Liver (tissue), 8 donors: ENCODE measurements at regions not wholly inside any gene's neighbourhood (a gene's known extent, or its start where the extent isn't known, plus 50 kb on each side); places are given as distances from the start of the nearest gene placed in this dataset.

Experiments
- DNase-seq: peaks from one replicate; pipeline ENCODE4 v3.0.0-alpha.2; 2017; ENCODE audit warnings: low spot score
- H3K27ac ChIP-seq, 2 donors: one replicate each; pipeline ENCODE4 v1.7.0; 2013; ENCODE audit warnings: inconsistent platforms in 2 of 2, low read length in 2 of 2, control low read depth in 1 of 2, low read depth in 1 of 2, mild to moderate bottlenecking in 1 of 2
- H3K27me3 ChIP-seq, 4 donors: one replicate each; pipeline versions ENCODE4 v1.6.1 to v1.7.0; 2013; ENCODE audit warnings: low read length in 3 of 4, inconsistent platforms in 1 of 4, mild to moderate bottlenecking in 1 of 4, moderate library complexity in 1 of 4; ENCODE audit not compliant: control insufficient read depth in 4 of 4, insufficient read depth in 4 of 4
- H3K36me3 ChIP-seq, 4 donors: one replicate each; pipeline versions ENCODE4 v1.6.1 to v1.7.0; 2013; ENCODE audit warnings: low read length in 3 of 4, mild to moderate bottlenecking in 3 of 4, low read depth in 1 of 4, moderate library complexity in 1 of 4; ENCODE audit not compliant: control insufficient read depth in 4 of 4, insufficient read depth in 3 of 4
- H3K4me1 ChIP-seq, 4 donors: one replicate each; pipeline versions ENCODE4 v1.6.1 to v1.7.0; 2013; ENCODE audit warnings: low read length in 3 of 4, mild to moderate bottlenecking in 3 of 4, moderate library complexity in 1 of 4; ENCODE audit not compliant: control insufficient read depth in 4 of 4, insufficient read depth in 4 of 4
- H3K4me3 ChIP-seq, 3 donors: one replicate each; pipeline versions ENCODE4 v1.6.1 to v1.7.0; 2013; ENCODE audit warnings: low read length in 3 of 3, control low read depth in 1 of 3, low read depth in 1 of 3, mild to moderate bottlenecking in 1 of 3
- H3K9ac ChIP-seq, 2 donors: one replicate each; pipeline ENCODE4 v1.7.0; 2013; ENCODE audit warnings: low read length in 2 of 2, mild to moderate bottlenecking in 2 of 2, moderate library complexity in 2 of 2, control low read depth in 1 of 2, low read depth in 1 of 2
- H3K9me3 ChIP-seq, 4 donors: one replicate each; pipeline versions ENCODE4 v1.6.1 to v1.7.0; 2013; ENCODE audit warnings: low read length in 3 of 4; ENCODE audit not compliant: control insufficient read depth in 4 of 4
- FOXA1 ChIP-seq: IDR thresholded peaks from 2 replicates; pipeline ENCODE4 v1.6.1; 2016; ENCODE audit warnings: antibody characterized with exemption
- FOXA2 ChIP-seq: IDR thresholded peaks from 2 replicates; pipeline ENCODE4 v1.6.1; 2016; ENCODE audit warnings: antibody characterized with exemption
- GABPA ChIP-seq, 2 donors: IDR thresholded peaks in 1 of 2; conservative IDR thresholded peaks in 1 of 2; 2 replicates each; pipeline ENCODE4 v1.6.1; 2016; ENCODE audit warnings: antibody characterized with exemption in 2 of 2, mild to moderate bottlenecking in 1 of 2, moderate library complexity in 1 of 2
- HNF4A ChIP-seq, 2 donors: conservative IDR thresholded peaks; 2 replicates each; pipeline ENCODE4 v1.6.1; 2016; ENCODE audit warnings: antibody characterized with exemption in 2 of 2, mild to moderate bottlenecking in 2 of 2
- JUND ChIP-seq, 2 donors: IDR thresholded peaks; 2 replicates each; pipeline ENCODE4 v1.6.1; 2016; ENCODE audit warnings: antibody characterized with exemption in 2 of 2
- RAD21 ChIP-seq, 2 donors: IDR thresholded peaks; 2 replicates each; pipeline ENCODE4 v1.6.1; 2016; ENCODE audit warnings: antibody characterized with exemption in 2 of 2, mild to moderate bottlenecking in 2 of 2
- RXRA ChIP-seq, 2 donors: IDR thresholded peaks; 2 replicates each; pipeline ENCODE4 v1.6.1; 2017 to 2018; ENCODE audit warnings: antibody characterized with exemption in 2 of 2, mild to moderate bottlenecking in 1 of 2
- SP1 ChIP-seq: IDR thresholded peaks from 2 replicates; pipeline ENCODE4 v1.6.1; 2018; ENCODE audit warnings: antibody characterized with exemption, mild to moderate bottlenecking
- TAF1 ChIP-seq: conservative IDR thresholded peaks from 2 replicates; pipeline ENCODE4 v1.6.1; 2016; ENCODE audit warnings: antibody characterized with exemption, mild to moderate bottlenecking
- YY1 ChIP-seq: IDR thresholded peaks from 2 replicates; pipeline ENCODE4 v1.6.1; 2016; ENCODE audit warnings: antibody characterized with exemption, mild to moderate bottlenecking
- WGBS: extraction: QIAGEN DNeasy Blood & Tissue Kit; methylation state at CpG from one replicate; pipeline ENCODE4 v1.1.7; 2013; 5-methylcytosine and 5-hydroxymethylcytosine counted together
- TF ChIP-seq, protein P1 (sequence below): IDR thresholded peaks from 2 replicates; pipeline ENCODE4 v1.6.1; 2016; ENCODE audit warnings: antibody characterized with exemption, mild to moderate bottlenecking
- TF ChIP-seq, protein P2 (sequence below): IDR thresholded peaks from 2 replicates; pipeline ENCODE4 v1.6.1; 2016; ENCODE audit warnings: antibody characterized with exemption
- TF ChIP-seq, protein P3 (sequence below): fragments of 150-350 bp; IDR thresholded peaks from 2 replicates; pipeline ENCODE4 v1.5.1; 2017; ENCODE audit warnings: improper control_type of control experiment, low read depth, low read length; ENCODE audit not compliant: missing input control
- TF ChIP-seq, protein P4 (sequence below): IDR thresholded peaks from 2 replicates; pipeline ENCODE4 v1.6.1; 2016; ENCODE audit warnings: antibody characterized with exemption
- TF ChIP-seq, protein P5 (sequence below): IDR thresholded peaks from 2 replicates; pipeline ENCODE4 v1.6.1; 2016; ENCODE audit warnings: antibody characterized with exemption
- donor health status: healthy.
- donor health status: healthy.
- donor health status: healthy.
- donor health status: healthy.
- donor health status: healthy.

DNA sequence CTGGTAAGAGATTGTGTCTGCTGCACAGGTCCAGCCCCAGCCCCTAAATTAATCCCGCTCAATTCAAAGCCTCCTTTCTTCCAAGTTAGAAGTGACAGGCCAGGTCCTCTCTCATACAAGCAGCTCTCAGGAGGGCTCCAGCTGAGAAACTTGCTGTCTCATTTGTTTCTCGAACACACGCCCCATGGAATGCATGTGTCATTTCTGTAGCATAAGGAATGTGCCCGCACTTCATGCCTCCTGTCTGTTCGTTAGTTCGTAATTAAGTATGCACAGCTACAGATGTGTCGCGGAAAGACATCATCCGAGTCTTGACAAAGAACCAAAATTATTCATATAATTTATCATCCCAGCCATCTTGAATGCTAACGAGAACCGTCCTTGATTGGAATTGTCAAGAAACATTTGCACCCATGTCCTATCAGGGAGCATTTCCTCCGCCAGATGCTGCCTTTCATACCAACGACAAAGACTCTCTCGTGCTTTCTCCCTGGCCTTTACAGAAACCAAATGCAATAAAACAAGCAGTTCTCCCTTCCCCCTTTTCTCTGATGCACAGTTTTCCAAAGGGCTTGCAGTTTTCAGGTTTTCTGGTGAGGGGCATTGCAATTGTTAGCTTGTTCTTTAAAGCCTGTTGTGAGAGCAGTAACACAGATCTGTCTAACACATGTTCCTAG, 133.5 kb downstream of the UQCRFS1 start:
- TF ChIP-seq RAD21 (IDR thresholded peaks at IDR 0.05), result no peak
- no peak for TF ChIP-seq RXRA (IDR thresholded peaks at IDR 0.05)
- TF ChIP-seq, protein P1, sequence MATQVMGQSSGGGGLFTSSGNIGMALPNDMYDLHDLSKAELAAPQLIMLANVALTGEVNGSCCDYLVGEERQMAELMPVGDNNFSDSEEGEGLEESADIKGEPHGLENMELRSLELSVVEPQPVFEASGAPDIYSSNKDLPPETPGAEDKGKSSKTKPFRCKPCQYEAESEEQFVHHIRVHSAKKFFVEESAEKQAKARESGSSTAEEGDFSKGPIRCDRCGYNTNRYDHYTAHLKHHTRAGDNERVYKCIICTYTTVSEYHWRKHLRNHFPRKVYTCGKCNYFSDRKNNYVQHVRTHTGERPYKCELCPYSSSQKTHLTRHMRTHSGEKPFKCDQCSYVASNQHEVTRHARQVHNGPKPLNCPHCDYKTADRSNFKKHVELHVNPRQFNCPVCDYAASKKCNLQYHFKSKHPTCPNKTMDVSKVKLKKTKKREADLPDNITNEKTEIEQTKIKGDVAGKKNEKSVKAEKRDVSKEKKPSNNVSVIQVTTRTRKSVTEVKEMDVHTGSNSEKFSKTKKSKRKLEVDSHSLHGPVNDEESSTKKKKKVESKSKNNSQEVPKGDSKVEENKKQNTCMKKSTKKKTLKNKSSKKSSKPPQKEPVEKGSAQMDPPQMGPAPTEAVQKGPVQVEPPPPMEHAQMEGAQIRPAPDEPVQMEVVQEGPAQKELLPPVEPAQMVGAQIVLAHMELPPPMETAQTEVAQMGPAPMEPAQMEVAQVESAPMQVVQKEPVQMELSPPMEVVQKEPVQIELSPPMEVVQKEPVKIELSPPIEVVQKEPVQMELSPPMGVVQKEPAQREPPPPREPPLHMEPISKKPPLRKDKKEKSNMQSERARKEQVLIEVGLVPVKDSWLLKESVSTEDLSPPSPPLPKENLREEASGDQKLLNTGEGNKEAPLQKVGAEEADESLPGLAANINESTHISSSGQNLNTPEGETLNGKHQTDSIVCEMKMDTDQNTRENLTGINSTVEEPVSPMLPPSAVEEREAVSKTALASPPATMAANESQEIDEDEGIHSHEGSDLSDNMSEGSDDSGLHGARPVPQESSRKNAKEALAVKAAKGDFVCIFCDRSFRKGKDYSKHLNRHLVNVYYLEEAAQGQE, result no peak
- no peak for TF ChIP-seq FOXA2
- TF ChIP-seq SP1, result no peak
- TF ChIP-seq, protein P2, sequence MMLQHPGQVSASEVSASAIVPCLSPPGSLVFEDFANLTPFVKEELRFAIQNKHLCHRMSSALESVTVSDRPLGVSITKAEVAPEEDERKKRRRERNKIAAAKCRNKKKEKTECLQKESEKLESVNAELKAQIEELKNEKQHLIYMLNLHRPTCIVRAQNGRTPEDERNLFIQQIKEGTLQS, result no peak
- TF ChIP-seq HNF4A (conservative IDR thresholded peaks at IDR 0.05), result no peak
- no peak overlapping the region for H3K4me3 ChIP-seq
- DNase-seq, result no peak
- WGBS, result 76% methylated on average over 14 of the region's 14 CpGs
- no peak overlapping the region for H3K9ac ChIP-seq
- no peaks in the 10 kb centered on the region for H3K4me1 ChIP-seq
- H3K9me3 ChIP-seq, result no peaks in the 10 kb centered on the region
- no peak overlapping the region for H3K27ac ChIP-seq
- peaks cover 0 to 3% (median 0%) of the 10 kb centered on the region in 4 donors for H3K27me3 ChIP-seq
- no peaks in the 10 kb centered on the region for H3K36me3 ChIP-seq

DNA sequence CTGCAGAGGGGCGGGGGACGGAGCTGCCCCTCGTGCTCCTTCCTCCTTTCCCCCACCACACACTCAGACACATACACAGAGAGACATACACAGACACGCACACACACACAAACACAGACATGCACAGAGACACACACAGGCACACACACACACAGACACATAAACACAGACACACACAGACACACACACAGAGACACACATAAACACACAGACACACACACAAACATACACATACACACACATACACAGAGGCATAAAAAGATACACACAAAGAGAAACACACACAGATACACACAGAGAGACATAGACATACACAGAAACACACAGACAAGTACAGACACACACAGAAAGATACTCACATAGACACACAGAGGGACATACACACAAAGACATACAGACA, 136.0 kb downstream of the UQCRFS1 start:
- TF ChIP-seq GABPA (IDR thresholded peaks at IDR 0.05 in 1 of 2, conservative IDR thresholded peaks at IDR 0.05 in 1 of 2) (no peak), JUND (IDR thresholded peaks at IDR 0.05) (no peak), TAF1 (no peak), FOXA1 (no peak), YY1 (no peak), RXRA (IDR thresholded peaks at IDR 0.05) (no peak), HNF4A (conservative IDR thresholded peaks at IDR 0.05) (no peak)
- TF ChIP-seq, protein P3, sequence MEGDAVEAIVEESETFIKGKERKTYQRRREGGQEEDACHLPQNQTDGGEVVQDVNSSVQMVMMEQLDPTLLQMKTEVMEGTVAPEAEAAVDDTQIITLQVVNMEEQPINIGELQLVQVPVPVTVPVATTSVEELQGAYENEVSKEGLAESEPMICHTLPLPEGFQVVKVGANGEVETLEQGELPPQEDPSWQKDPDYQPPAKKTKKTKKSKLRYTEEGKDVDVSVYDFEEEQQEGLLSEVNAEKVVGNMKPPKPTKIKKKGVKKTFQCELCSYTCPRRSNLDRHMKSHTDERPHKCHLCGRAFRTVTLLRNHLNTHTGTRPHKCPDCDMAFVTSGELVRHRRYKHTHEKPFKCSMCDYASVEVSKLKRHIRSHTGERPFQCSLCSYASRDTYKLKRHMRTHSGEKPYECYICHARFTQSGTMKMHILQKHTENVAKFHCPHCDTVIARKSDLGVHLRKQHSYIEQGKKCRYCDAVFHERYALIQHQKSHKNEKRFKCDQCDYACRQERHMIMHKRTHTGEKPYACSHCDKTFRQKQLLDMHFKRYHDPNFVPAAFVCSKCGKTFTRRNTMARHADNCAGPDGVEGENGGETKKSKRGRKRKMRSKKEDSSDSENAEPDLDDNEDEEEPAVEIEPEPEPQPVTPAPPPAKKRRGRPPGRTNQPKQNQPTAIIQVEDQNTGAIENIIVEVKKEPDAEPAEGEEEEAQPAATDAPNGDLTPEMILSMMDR, result no peak
- TF ChIP-seq, protein P4, sequence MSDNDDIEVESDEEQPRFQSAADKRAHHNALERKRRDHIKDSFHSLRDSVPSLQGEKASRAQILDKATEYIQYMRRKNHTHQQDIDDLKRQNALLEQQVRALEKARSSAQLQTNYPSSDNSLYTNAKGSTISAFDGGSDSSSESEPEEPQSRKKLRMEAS, result no peak
- TF ChIP-seq, protein P2, result no peak
- TF ChIP-seq, protein P5, sequence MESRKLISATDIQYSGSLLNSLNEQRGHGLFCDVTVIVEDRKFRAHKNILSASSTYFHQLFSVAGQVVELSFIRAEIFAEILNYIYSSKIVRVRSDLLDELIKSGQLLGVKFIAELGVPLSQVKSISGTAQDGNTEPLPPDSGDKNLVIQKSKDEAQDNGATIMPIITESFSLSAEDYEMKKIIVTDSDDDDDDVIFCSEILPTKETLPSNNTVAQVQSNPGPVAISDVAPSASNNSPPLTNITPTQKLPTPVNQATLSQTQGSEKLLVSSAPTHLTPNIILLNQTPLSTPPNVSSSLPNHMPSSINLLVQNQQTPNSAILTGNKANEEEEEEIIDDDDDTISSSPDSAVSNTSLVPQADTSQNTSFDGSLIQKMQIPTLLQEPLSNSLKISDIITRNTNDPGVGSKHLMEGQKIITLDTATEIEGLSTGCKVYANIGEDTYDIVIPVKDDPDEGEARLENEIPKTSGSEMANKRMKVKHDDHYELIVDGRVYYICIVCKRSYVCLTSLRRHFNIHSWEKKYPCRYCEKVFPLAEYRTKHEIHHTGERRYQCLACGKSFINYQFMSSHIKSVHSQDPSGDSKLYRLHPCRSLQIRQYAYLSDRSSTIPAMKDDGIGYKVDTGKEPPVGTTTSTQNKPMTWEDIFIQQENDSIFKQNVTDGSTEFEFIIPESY, result no peak
- DNase-seq, result no peak
- H3K4me1 ChIP-seq, result no peaks in the 10 kb centered on the region
- no peaks in the 10 kb centered on the region for H3K27me3 ChIP-seq
- H3K36me3 ChIP-seq, result no peaks in the 10 kb centered on the region
- no peak overlapping the region for H3K4me3 ChIP-seq
- H3K9me3 ChIP-seq, result no peaks in the 10 kb centered on the region
- H3K9ac ChIP-seq, result no peak overlapping the region
- no peak overlapping the region for H3K27ac ChIP-seq
- WGBS, result 89% methylated on average over 4 of the region's 4 CpGs
